HL-60 (cell line): ENCODE measurements at regions not wholly inside any gene's neighbourhood (a gene's known extent, or its start where the extent isn't known, plus 50 kb on each side); places are given as distances from the start of the nearest gene placed in this dataset.

Experiments used
- DNase-seq, 2 experiments: peaks; one replicate each; pipeline ENCODE4 v3.0.0-alpha.2; 2010 to 2020; ENCODE audit warnings: low read depth in 1 of 2, low spot score in 1 of 2
- H3K27ac ChIP-seq: fragments of 250-450 bp; sonication (Bioruptor Pico); replicated peaks from 2 replicates; pipeline ENCODE4 v1.5.1; 2020; ENCODE audit warnings: mild to moderate bottlenecking, moderate library complexity
- H3K27me3 ChIP-seq: fragments of 250-450 bp; sonication (Bioruptor Pico); 2 replicates; pipeline ENCODE4 v1.5.1; 2021; ENCODE audit warnings: mild to moderate bottlenecking, moderate library complexity; ENCODE audit not compliant: insufficient read depth, poor library complexity, severe bottlenecking
- H3K4me3 ChIP-seq: replicated peaks from 2 replicates; pipeline ENCODE4 v1.5.1; 2011; ENCODE audit warnings: mild to moderate bottlenecking, control low read depth, low read length; ENCODE audit not compliant: insufficient read depth
- GABPA ChIP-seq: IDR thresholded peaks from 2 replicates; pipeline ENCODE4 v1.6.1; 2012; ENCODE audit warnings: low read depth
- POLR2AphosphoS5 ChIP-seq: IDR thresholded peaks from 2 replicates; pipeline ENCODE4 v1.6.1; 2012; ENCODE audit warnings: low read depth
- SPI1 ChIP-seq: IDR thresholded peaks from 2 replicates; pipeline ENCODE4 v1.6.1; 2012; ENCODE audit warnings: low read depth, mild to moderate bottlenecking, borderline replicate concordance
- TF ChIP-seq, protein P1 (sequence below): IDR thresholded peaks from 2 replicates; pipeline ENCODE4 v1.6.1; 2012; ENCODE audit warnings: low read depth; ENCODE audit not compliant: insufficient replicate concordance
- TF ChIP-seq, protein P2 (sequence below): IDR thresholded peaks from one replicate; pipeline ENCODE4 v1.5.1; 2011; ENCODE audit warnings: low read length, control low read depth, inconsistent platforms; ENCODE audit not compliant: insufficient read depth

DNA sequence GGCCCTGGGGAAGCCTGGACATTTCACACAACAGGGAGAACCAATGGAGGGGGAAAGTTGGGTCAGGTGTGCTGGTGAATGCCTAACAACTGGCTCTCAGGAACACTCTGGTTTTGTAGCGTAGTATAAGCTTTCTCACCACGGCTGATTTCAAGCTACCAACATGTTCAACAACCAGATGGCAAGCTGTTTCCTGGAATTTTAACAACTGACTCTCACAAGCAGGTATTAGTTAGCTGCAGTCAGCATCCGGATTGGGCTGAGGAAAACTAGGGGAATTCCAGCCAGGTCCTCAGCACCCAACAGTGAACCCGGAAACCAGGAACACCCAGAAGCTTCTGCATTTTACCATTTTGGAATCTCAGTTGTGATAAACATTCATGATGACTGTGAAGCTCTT is 162.3 kb upstream of the CAMK1G start:
- Histone ChIP-seq H3K4me3 (no peak overlapping the region), H3K27me3 (no peaks in the 10 kb centered on the region), H3K27ac (no peak overlapping the region)
- no peak for DNase-seq
- TF ChIP-seq SPI1 (no peak), GABPA (no peak), POLR2AphosphoS5 (no peak)
- TF ChIP-seq, protein P1, sequence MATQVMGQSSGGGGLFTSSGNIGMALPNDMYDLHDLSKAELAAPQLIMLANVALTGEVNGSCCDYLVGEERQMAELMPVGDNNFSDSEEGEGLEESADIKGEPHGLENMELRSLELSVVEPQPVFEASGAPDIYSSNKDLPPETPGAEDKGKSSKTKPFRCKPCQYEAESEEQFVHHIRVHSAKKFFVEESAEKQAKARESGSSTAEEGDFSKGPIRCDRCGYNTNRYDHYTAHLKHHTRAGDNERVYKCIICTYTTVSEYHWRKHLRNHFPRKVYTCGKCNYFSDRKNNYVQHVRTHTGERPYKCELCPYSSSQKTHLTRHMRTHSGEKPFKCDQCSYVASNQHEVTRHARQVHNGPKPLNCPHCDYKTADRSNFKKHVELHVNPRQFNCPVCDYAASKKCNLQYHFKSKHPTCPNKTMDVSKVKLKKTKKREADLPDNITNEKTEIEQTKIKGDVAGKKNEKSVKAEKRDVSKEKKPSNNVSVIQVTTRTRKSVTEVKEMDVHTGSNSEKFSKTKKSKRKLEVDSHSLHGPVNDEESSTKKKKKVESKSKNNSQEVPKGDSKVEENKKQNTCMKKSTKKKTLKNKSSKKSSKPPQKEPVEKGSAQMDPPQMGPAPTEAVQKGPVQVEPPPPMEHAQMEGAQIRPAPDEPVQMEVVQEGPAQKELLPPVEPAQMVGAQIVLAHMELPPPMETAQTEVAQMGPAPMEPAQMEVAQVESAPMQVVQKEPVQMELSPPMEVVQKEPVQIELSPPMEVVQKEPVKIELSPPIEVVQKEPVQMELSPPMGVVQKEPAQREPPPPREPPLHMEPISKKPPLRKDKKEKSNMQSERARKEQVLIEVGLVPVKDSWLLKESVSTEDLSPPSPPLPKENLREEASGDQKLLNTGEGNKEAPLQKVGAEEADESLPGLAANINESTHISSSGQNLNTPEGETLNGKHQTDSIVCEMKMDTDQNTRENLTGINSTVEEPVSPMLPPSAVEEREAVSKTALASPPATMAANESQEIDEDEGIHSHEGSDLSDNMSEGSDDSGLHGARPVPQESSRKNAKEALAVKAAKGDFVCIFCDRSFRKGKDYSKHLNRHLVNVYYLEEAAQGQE: no peak
- TF ChIP-seq, protein P2, sequence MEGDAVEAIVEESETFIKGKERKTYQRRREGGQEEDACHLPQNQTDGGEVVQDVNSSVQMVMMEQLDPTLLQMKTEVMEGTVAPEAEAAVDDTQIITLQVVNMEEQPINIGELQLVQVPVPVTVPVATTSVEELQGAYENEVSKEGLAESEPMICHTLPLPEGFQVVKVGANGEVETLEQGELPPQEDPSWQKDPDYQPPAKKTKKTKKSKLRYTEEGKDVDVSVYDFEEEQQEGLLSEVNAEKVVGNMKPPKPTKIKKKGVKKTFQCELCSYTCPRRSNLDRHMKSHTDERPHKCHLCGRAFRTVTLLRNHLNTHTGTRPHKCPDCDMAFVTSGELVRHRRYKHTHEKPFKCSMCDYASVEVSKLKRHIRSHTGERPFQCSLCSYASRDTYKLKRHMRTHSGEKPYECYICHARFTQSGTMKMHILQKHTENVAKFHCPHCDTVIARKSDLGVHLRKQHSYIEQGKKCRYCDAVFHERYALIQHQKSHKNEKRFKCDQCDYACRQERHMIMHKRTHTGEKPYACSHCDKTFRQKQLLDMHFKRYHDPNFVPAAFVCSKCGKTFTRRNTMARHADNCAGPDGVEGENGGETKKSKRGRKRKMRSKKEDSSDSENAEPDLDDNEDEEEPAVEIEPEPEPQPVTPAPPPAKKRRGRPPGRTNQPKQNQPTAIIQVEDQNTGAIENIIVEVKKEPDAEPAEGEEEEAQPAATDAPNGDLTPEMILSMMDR: no peak

DNA sequence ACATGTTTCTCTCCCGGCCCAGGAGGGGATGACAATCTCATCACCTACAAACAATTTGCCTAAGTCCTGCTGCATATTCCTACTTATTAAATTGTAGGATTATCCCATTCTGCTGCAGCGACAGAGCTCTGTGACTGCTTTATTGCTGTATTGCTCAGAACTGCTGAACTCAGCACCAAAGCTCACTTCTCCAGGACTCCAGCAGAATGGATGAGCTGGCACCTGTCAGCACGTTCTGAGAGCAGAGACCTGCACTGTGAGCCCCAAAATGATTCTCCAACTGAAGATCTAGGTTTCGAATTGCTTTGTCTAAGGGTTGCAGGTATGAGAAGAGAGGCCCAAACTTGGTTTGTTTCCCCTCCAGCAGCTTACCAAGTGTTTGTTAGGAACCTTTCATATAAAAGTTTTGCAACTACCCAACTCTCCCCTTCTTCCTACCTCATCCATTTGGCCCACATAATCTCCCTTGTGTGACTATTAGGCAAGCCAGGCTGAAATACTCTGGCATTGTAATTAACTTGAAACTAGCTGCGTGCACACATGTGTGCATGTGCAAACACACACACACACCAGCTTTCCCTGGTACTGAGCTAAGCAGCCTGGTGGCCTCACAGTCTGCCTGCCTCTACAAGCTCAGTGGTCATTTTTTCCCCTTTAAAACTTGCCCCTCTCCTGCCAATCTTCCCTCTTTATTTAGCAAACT is 161.4 kb upstream of the CAMK1G start:
- no peak for DNase-seq
- Histone ChIP-seq H3K27ac (no peak overlapping the region), H3K4me3 (no peak overlapping the region), H3K27me3 (no peaks in the 10 kb centered on the region)
- TF ChIP-seq SPI1: no peak
- TF ChIP-seq, protein P2: no peak
- TF ChIP-seq, protein P1: no peak
- TF ChIP-seq POLR2AphosphoS5: no peak
- no peak for TF ChIP-seq GABPA

DNA sequence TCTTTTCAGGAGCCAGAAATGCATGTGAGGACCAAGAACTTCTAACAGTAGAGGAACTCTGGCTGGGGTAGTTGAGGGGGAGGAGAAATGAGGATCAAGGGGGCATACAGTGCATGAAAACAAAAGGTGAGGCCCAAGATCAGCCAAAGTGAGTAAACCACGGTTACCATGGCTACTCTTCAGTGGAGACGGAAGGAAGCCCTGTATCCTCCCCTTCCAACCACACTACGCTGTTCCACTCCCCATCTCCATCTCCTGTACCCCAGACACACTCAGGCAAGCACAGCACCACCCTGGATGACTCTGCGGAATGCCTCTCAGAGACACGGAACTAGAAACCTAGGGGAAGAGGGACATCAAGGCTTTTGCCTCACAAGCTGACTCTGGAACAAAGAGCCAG is 157.6 kb upstream of the CAMK1G start:
- H3K27ac ChIP-seq: no peak overlapping the region
- TF ChIP-seq, protein P1: no peak
- TF ChIP-seq, protein P2: no peak
- no peak for TF ChIP-seq POLR2AphosphoS5
- no peak for TF ChIP-seq SPI1
- no peak for TF ChIP-seq GABPA
- no peaks in the 10 kb centered on the region for H3K27me3 ChIP-seq
- no peak overlapping the region for H3K4me3 ChIP-seq
- DNase-seq: no peak
